CD4-positive, alpha-beta T cell treated with Interleukin-10 for 1 hour (primary cell): ENCODE measurements at regions not wholly inside any gene's neighbourhood (a gene's known extent, or its start where the extent isn't known, plus 50 kb on each side); places are given as distances from the start of the nearest gene placed in this dataset.

Source experiments
- DNase-seq: peaks from one replicate; pipeline ENCODE4 v3.0.0-alpha.2; 2020

DNA sequence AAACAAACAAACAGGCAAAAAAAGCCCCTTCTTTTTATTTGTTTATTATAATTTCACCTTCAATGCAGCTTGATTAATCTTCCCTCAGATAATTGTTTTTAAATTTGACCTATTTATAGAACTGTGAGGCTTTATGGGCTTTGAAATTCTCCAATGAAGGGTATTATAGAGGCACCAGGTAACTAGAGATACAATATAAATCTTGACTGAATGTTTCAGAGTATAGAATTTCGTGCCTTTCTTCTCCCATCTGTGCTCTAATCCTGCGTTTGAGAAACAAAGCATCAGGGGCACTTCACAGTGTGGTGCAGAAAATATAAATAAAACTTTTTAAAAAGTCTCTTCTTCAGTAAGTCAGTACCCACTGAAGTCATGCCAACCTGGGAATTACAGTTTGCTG is 120.9 kb downstream of the ANKRD50 start:
- DNase-seq, result no peak

- DNase-seq, result no peak
These were observed 119.0 kb downstream of the ANKRD50 start for GRCh38 chr4:124593494-124593893.

- DNase-seq, result no peak
These were observed 117.6 kb downstream of the ANKRD50 start for GRCh38 chr4:124594945-124595344.

GRCh38 chr4:124596816-124597215 is 115.7 kb downstream of the ANKRD50 start:
- DNase-seq, result no peak

DNA sequence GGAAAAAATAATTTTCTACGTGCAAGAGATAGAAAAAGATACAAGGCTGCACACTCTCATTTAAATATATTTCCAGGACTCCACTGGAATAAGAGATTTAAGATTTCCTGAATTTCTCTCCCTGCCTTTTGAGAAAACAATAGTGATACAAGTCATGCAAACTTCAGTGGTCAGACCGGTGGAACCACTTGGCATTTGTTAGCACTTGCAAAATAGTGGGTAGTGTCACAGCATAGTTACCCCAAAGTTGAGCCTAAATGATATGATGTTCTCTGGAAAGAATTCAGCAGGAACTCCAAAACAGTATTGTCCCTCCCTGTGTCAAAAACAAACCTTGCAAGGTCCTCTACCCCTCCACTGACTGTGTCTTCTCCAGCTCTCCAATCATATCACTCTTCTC is 102.3 kb downstream of the ANKRD50 start:
- no peak for DNase-seq
